OCI-LY7 (cell line): ENCODE measurements at regions not wholly inside any gene's neighbourhood (a gene's known extent, or its start where the extent isn't known, plus 50 kb on each side); places are given as distances from the start of the nearest gene placed in this dataset.

ENCODE experiments used
- BruUV-seq: library from RNA; stranded (reverse); fragments of 400-500 nt; replicated peaks from 2 replicates; lab custom pipeline; 2021; lab: Mats Ljungman, UMichigan
- CTCF ChIA-PET: fragments of 300-600 bp; sonication (Branson Sonifier 250); formaldehyde crosslinking; loops from one replicate; lab custom pipeline; 2022; ENCODE audit warnings: antibody characterized with exemption; ENCODE audit not compliant: unreplicated experiment; lab: Charles Lee
- POLR2A ChIA-PET: fragments of 300-600 bp; sonication (Branson Sonifier 250); formaldehyde crosslinking; loops from one replicate; lab custom pipeline; 2022; ENCODE audit warnings: antibody characterized with exemption; lab: Charles Lee
- DNase-seq: peaks from one replicate; pipeline ENCODE4 v3.0.0-alpha.2; 2015; ENCODE audit warnings: low spot score
- H2AFZ ChIP-seq: fragments of 200-600 bp; sonication (generic), shearing (Covaris generic); 2 replicates; pipeline ENCODE4 v1.6.1; 2014; ENCODE audit warnings: mild to moderate bottlenecking, antibody characterized with exemption, low read length, moderate library complexity
- H3K27ac ChIP-seq: fragments of 200-600 bp; sonication (generic); 2 replicates; pipeline ENCODE4 v1.5.1; 2014; ENCODE audit warnings: mixed run types, low read depth, mild to moderate bottlenecking, moderate library complexity, low read length, inconsistent platforms; ENCODE audit not compliant: poor library complexity, severe bottlenecking
- H3K36me3 ChIP-seq: fragments of 200-600 bp; sonication (generic); 2 replicates; pipeline ENCODE4 v1.6.1; 2014; ENCODE audit warnings: mild to moderate bottlenecking, antibody characterized with exemption, low read length, moderate library complexity, mixed read lengths; ENCODE audit not compliant: insufficient read depth
- H3K4me1 ChIP-seq: fragments of 200-600 bp; sonication (generic); 2 replicates; pipeline ENCODE4 v1.5.1; 2014; ENCODE audit warnings: mild to moderate bottlenecking, low read length; ENCODE audit not compliant: insufficient read depth, poor library complexity, severe bottlenecking
- H3K4me2 ChIP-seq: fragments of 200-600 bp; sonication (generic); 2 replicates; pipeline ENCODE4 v1.6.1; 2014; ENCODE audit warnings: mild to moderate bottlenecking, low read length
- H3K4me3 ChIP-seq: fragments of 200-600 bp; sonication (generic); 2 replicates; pipeline ENCODE4 v1.5.1; 2014; ENCODE audit warnings: mild to moderate bottlenecking, low read depth, low read length; ENCODE audit not compliant: poor library complexity, severe bottlenecking
- H3K79me2 ChIP-seq: fragments of 200-600 bp; sonication (generic); 2 replicates; pipeline ENCODE4 v1.6.1; 2016; ENCODE audit warnings: low read depth, mild to moderate bottlenecking, low read length, moderate library complexity, mixed read lengths; ENCODE audit not compliant: insufficient read depth
- H3K9me2 ChIP-seq: fragments of 200-600 bp; sonication (generic); 2 replicates; pipeline ENCODE4 v1.6.1; 2016; ENCODE audit warnings: mild to moderate bottlenecking, low read length, mixed read lengths; ENCODE audit not compliant: insufficient read depth
- H3K9me3 ChIP-seq: fragments of 200-600 bp; sonication (generic); 2 replicates; pipeline ENCODE4 v1.6.1; 2014; ENCODE audit warnings: mild to moderate bottlenecking, mixed run types, low read length, mixed read lengths
- H4K20me1 ChIP-seq: fragments of 200-600 bp; sonication (generic); 2 replicates; pipeline ENCODE4 v1.6.1; 2014; ENCODE audit warnings: mild to moderate bottlenecking, antibody characterized with exemption, low read length, moderate library complexity, mixed read lengths; ENCODE audit not compliant: insufficient read depth
- EZH2phosphoT487 ChIP-seq: fragments of 200-600 bp; sonication (generic); IDR thresholded peaks from 2 replicates; pipeline ENCODE4 v1.6.1; 2018; ENCODE audit warnings: low read depth, borderline replicate concordance, mild to moderate bottlenecking, mixed run types, antibody characterized with exemption, low read length, moderate library complexity, mixed read lengths
- intact Hi-C: fragments of 100-400 bp; cut with micrococcal nuclease; formaldehyde crosslinking; loops from one replicate; pipeline ENCODE4 v1.10.0; 2022; ENCODE audit not compliant: unreplicated experiment
- TF ChIP-seq, protein P1 (sequence below): fragments of 200-600 bp; sonication (generic); conservative IDR thresholded peaks from 2 replicates; pipeline ENCODE4 v1.5.1; 2014; ENCODE audit warnings: mild to moderate bottlenecking, antibody characterized with exemption, low read length, moderate library complexity, mixed read lengths

DNA sequence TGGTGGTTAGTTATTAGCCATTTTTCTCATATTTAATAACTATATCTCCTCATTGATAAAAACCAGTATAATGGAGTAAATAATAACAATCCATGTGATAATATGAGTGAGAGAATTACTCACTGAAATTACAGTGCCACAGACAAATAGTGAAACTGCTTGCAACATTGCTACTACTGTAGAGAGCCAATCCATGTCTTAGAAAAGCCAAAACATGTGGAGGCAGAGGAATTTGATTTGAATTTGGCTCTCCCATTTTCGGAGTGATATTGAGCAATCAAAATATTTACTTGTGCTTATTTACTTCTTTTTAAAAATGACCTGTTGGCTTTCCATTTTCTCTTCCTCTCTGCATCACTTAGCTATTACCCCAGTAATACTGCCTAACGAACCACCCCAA is 288.3 kb upstream of the TCF4 start:
- no peaks in the 10 kb centered on the region for H3K79me2 ChIP-seq
- intact Hi-C loops: no loop called here

DNA sequence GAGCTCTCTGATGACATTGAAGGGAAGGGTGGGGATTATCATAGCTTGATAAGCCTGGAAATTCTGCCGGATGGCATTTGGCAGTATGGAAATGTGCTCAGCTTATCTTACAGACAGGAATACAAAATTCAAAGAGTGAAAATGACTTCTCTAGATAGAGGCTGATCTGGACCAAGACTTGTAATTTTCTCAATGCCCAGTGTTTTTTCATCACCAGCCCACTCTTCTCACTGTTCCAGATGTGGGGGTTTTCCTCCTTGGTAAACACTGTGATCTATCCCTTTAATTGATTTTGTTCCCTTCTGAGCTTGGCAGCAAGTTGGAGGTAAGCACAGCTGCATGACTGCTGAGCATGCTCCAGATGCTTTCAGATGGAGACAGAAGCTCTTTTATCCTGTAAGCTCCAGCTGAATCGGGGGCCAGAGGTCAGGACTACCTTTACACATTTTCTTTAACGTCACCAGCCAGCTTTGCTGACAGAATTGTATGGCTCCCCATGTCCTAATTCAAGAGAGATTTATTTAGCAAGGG is 287.4 kb upstream of the TCF4 start:
- ChIA-PET CTCF (no interaction called here), POLR2A (interaction anchor here (0.5 kb wide), 1 partner anchor 95 kb away, joined by 4 read pairs; no protein-coding TSS in a partner anchor)
- Histone ChIP-seq H3K36me3 (no peaks in the 10 kb centered on the region), H3K9me2 (no peaks in the 10 kb centered on the region), H3K4me3 (no peak overlapping the region), H3K4me1 (no peaks in the 10 kb centered on the region), H2AFZ (no peak overlapping the region), H3K9me3 (no peaks in the 10 kb centered on the region), H4K20me1 (no peaks in the 10 kb centered on the region), H3K27ac (no peak overlapping the region), H3K79me2 (no peaks in the 10 kb centered on the region), H3K4me2 (no peak overlapping the region)
- BruUV-seq: no TSS peak
- no peak for DNase-seq
- intact Hi-C loops: no loop called here
- no peak for TF ChIP-seq EZH2phosphoT487
- TF ChIP-seq, protein P1, sequence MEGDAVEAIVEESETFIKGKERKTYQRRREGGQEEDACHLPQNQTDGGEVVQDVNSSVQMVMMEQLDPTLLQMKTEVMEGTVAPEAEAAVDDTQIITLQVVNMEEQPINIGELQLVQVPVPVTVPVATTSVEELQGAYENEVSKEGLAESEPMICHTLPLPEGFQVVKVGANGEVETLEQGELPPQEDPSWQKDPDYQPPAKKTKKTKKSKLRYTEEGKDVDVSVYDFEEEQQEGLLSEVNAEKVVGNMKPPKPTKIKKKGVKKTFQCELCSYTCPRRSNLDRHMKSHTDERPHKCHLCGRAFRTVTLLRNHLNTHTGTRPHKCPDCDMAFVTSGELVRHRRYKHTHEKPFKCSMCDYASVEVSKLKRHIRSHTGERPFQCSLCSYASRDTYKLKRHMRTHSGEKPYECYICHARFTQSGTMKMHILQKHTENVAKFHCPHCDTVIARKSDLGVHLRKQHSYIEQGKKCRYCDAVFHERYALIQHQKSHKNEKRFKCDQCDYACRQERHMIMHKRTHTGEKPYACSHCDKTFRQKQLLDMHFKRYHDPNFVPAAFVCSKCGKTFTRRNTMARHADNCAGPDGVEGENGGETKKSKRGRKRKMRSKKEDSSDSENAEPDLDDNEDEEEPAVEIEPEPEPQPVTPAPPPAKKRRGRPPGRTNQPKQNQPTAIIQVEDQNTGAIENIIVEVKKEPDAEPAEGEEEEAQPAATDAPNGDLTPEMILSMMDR: no peak

More for the DNA sequence above, 288.3 kb upstream of the TCF4 start:
- Histone ChIP-seq H3K9me3 (no peaks in the 10 kb centered on the region), H3K4me1 (no peaks in the 10 kb centered on the region), H3K36me3 (no peaks in the 10 kb centered on the region), H3K9me2 (no peaks in the 10 kb centered on the region), H3K27ac (no peak overlapping the region), H2AFZ (no peak overlapping the region), H4K20me1 (no peaks in the 10 kb centered on the region), H3K4me3 (no peak overlapping the region), H3K4me2 (no peak overlapping the region)
- no peak for DNase-seq
- BruUV-seq: no TSS peak
- CTCF ChIA-PET: no interaction called here
- POLR2A ChIA-PET: no interaction called here
- TF ChIP-seq, protein P1: no peak
- no peak for TF ChIP-seq EZH2phosphoT487

DNA sequence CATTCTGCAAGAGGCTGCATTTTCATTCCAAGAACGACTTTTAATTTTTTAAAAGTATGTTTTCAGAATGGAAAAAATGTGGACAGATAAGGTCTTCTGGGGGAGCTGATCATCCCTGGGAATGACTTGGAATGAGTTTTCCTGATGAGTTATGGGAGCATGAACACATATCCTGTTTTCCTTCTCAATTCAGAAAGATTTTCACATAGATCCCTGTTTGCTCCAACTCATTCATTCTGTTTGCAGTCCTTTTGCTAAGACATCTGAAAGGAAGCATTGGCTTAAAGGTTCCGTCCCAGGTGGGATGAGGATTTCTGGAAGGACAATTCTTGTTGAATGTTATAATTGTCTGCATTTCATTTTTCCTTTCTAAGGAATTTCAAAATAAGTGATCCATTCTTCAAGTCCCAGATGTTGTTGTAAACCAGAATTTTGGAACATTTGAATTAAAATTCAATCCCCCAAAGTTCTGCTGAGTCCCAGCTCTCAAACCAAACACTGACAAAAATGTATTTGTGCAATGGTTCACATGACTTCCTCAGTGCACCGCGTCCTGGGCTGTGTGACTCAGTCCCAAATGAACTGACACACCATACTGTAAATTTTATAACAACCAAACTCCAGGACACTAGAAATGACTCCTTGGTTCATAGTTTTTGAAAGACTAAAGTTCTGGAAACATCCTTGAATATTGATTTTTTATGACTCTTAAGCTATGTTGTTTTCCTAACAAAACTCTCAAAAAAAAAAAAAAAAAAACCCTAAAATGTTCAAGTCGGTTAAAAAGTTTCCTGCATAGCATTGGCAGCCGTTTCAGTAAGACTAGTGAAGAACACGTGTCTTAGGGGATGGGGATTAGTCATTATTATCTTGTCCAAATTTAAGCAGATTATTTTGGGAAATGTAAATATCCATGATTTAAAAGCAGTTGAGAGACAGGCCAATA is 281.8 kb upstream of the TCF4 start:
- no peak overlapping the region for H3K27ac ChIP-seq
- no peaks in the 10 kb centered on the region for H3K9me3 ChIP-seq
- POLR2A ChIA-PET: interaction anchor here (0.7 kb wide), 1 partner anchor 578 kb away, joined by 4 read pairs; no protein-coding TSS in a partner anchor
- CTCF ChIA-PET: no interaction called here
- no peaks in the 10 kb centered on the region for H3K36me3 ChIP-seq
- no peaks in the 10 kb centered on the region for H3K4me1 ChIP-seq
- no peaks in the 10 kb centered on the region for H4K20me1 ChIP-seq
- no peak overlapping the region for H3K4me3 ChIP-seq
- no TSS peak for BruUV-seq
- no peak for TF ChIP-seq EZH2phosphoT487
- TF ChIP-seq, protein P1: no peak
- DNase-seq: no peak
- no peaks in the 10 kb centered on the region for H3K79me2 ChIP-seq
- no peak overlapping the region for H3K4me2 ChIP-seq
- intact Hi-C loops: no loop called here
- H3K9me2 ChIP-seq: no peaks in the 10 kb centered on the region
- H2AFZ ChIP-seq: no peak overlapping the region
